Suprapubic skin (tissue), 4 donors: ENCODE measurements at regions not wholly inside any gene's neighbourhood (a gene's known extent, or its start where the extent isn't known, plus 50 kb on each side); places are given as distances from the start of the nearest gene placed in this dataset.

ENCODE experiments used
- EP300 ChIP-seq: sonication (generic); formaldehyde crosslinking; IDR thresholded peaks from one replicate; pipeline ENCODE4 v1.6.1; 2017; ENCODE audit warnings: antibody characterized with exemption
- POLR2A ChIP-seq, 2 donors: fragments of 450-650 bp; IDR thresholded peaks; one replicate each; pipeline ENCODE4 v1.6.1; 2017; ENCODE audit warnings: antibody characterized with exemption in 2 of 2, mild to moderate bottlenecking in 2 of 2, moderate library complexity in 2 of 2
- POLR2AphosphoS5 ChIP-seq, 3 donors: sonication (generic); formaldehyde crosslinking; IDR thresholded peaks; one replicate each; pipeline ENCODE4 v1.6.1; 2017; ENCODE audit warnings: antibody characterized with exemption in 3 of 3
- TF ChIP-seq, protein P1 (sequence below), 2 donors: fragments of 200-600 bp in 1 of 2; fragments of 450-650 bp in 1 of 2; sonication (generic) in 1 of 2; IDR thresholded peaks; one replicate each; pipeline ENCODE4 v1.5.1; 2016 to 2019; ENCODE audit warnings: antibody characterized with exemption in 2 of 2, mild to moderate bottlenecking in 1 of 2, moderate library complexity in 1 of 2

DNA sequence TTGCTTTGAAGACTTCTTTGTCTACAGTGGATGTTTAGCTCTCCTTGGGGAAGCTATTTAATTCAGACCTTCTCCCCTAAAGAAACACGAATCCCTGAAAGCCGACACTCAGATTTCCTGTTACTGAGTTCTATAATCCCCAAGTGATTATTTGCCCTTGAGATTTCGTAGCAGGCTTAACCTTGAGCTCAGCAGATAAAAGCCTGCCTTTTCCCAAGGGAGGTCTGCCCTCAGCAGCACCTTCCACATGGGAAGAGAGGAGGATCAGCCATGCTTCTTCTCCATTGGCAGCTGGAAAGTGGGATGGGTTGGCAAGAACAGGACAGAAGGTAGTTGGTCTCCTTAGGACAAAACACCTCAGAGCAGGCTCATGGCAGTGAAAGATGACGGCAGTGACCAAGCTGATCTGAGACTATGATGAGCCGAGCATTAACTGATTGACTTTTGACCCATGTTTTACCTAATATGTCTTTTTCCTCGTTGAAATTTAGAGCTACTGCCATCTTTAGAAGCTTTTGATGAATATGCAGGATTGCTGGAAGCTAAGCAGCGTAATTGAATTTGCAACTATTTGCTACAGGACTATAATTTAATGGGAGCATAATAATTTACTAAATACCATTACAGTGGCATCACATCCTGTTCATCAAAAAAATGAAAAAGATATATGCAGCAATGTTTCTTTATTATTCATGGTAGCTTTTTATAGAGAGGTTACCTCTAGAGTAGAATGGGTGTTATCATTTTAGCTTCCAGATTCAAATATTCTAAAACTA, 511.1 kb upstream of the ID2 start:
- TF ChIP-seq POLR2A (IDR thresholded peaks at IDR 0.05), result no peak
- no peak for TF ChIP-seq EP300
- TF ChIP-seq, protein P1, sequence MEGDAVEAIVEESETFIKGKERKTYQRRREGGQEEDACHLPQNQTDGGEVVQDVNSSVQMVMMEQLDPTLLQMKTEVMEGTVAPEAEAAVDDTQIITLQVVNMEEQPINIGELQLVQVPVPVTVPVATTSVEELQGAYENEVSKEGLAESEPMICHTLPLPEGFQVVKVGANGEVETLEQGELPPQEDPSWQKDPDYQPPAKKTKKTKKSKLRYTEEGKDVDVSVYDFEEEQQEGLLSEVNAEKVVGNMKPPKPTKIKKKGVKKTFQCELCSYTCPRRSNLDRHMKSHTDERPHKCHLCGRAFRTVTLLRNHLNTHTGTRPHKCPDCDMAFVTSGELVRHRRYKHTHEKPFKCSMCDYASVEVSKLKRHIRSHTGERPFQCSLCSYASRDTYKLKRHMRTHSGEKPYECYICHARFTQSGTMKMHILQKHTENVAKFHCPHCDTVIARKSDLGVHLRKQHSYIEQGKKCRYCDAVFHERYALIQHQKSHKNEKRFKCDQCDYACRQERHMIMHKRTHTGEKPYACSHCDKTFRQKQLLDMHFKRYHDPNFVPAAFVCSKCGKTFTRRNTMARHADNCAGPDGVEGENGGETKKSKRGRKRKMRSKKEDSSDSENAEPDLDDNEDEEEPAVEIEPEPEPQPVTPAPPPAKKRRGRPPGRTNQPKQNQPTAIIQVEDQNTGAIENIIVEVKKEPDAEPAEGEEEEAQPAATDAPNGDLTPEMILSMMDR (IDR thresholded peaks at IDR 0.05), result no peak
- TF ChIP-seq POLR2AphosphoS5 (IDR thresholded peaks at IDR 0.05), result no peak
